ENCODE measurements at regions not wholly inside any gene's neighbourhood (a gene's known extent, or its start where the extent isn't known, plus 50 kb on each side); places are given as distances from the start of the nearest gene placed in this dataset.
A peak's percentile ranks its signal among the peaks of the same experiment; 100 is the strongest.
"Not testable (repeated sequence)": the region's sequence is repeated elsewhere in the genome, so short reads cannot be mapped to it uniquely, and the experiment has no call there.

- no peak for DNase-seq
Measured at GRCh38 chr5:116980581-116980980, 406.0 kb upstream of the SEMA6A start.

GRCh38 chr5:116976767-116977166 is 402.1 kb upstream of the SEMA6A start:
- DNase-seq: no peak

GRCh38 chr5:116971131-116971530 is 396.5 kb upstream of the SEMA6A start:
- no peak for DNase-seq

- peak; percentile 87 for DNase-seq
Measured at GRCh38 chr5:116970318-116970717, 395.7 kb upstream of the SEMA6A start.

- DNase-seq: no peak
Measured at GRCh38 chr5:116964438-116964837, 389.8 kb upstream of the SEMA6A start.

GRCh38 chr5:116961021-116961420 is 386.4 kb upstream of the SEMA6A start:
- DNase-seq: no peak

GRCh38 chr5:116959843-116960242 is 385.2 kb upstream of the SEMA6A start:
- DNase-seq: no peak

GRCh38 chr5:116953251-116953930 is 378.8 kb upstream of the SEMA6A start:
- DNase-seq: peak; percentile 6

GRCh38 chr5:116951219-116951618 is 376.6 kb upstream of the SEMA6A start:
- DNase-seq: no peak

GRCh38 chr5:116947691-116948528 is 373.3 kb upstream of the SEMA6A start:
- DNase-seq: peak; percentile 30

- DNase-seq: not testable (repeated sequence)
Measured at GRCh38 chr5:116945613-116946382, 371.2 kb upstream of the SEMA6A start.

- no peak for DNase-seq
Measured at GRCh38 chr5:116944183-116944582, 369.6 kb upstream of the SEMA6A start.

GRCh38 chr5:116942622-116943021 is 368.0 kb upstream of the SEMA6A start:
- no peak for DNase-seq

GRCh38 chr5:116939641-116940040 is 365.0 kb upstream of the SEMA6A start:
- no peak for DNase-seq

GRCh38 chr5:116938488-116938887 is 363.9 kb upstream of the SEMA6A start:
- peak; percentile 4 for DNase-seq

GRCh38 chr5:116935561-116936162 is 361.0 kb upstream of the SEMA6A start:
- DNase-seq: no peak

- peak; percentile 34 for DNase-seq
Measured at GRCh38 chr5:116930616-116931015, 356.0 kb upstream of the SEMA6A start.

- DNase-seq: no peak
Measured at GRCh38 chr5:116923344-116923743, 348.7 kb upstream of the SEMA6A start.

GRCh38 chr5:116922532-116922931 is 347.9 kb upstream of the SEMA6A start:
- no peak for DNase-seq

GRCh38 chr5:116914869-116915504 is 340.4 kb upstream of the SEMA6A start:
- DNase-seq: no peak

GRCh38 chr5:116912221-116912620 is 337.6 kb upstream of the SEMA6A start:
- no peak for DNase-seq

GRCh38 chr5:116911074-116911473 is 336.5 kb upstream of the SEMA6A start:
- DNase-seq: no peak

- DNase-seq: no peak
Measured at GRCh38 chr5:116908537-116908936, 333.9 kb upstream of the SEMA6A start.

All from NCI-H1105 treated with DMSO at 0.1 percent for 48 hours (cell line).